ENCODE measurements at regions not wholly inside any gene's neighbourhood (a gene's known extent, or its start where the extent isn't known, plus 50 kb on each side); places are given as distances from the start of the nearest gene placed in this dataset.

- TF ChIP-seq MYC (CRISPR knock-in tag; IDR thresholded peaks at IDR 0.05; ENCODE audit: borderline replicate concordance), result no peak
- Histone ChIP-seq H2AFZ (ENCODE audit: low read length) (no peak overlapping the region), H3K4me1 (ENCODE audit: insufficient read depth, low read length) (no peaks in the 10 kb centered on the region), H3K27me3 (ENCODE audit: control insufficient read depth in 1 of 2, insufficient read depth in 2 of 2, low read length in 2 of 2) (no peaks in the 10 kb centered on the region), H3K4me2 (ENCODE audit: low read depth, low read length) (no peak overlapping the region), H4K20me1 (ENCODE audit: insufficient read depth, low read length) (no peaks in the 10 kb centered on the region), H3K4me3 (replicated peaks in 1 of 3; ENCODE audit: insufficient read depth in 1 of 3, low read depth in 2 of 3, low read length in 3 of 3) (no peak overlapping the region), H3K9me3 (ENCODE audit: low read length) (no peaks in the 10 kb centered on the region), H3K27ac (ENCODE audit: extremely low read length, insufficient read depth, low read length) (no peak overlapping the region), H3K79me2 (ENCODE audit: insufficient read depth, low read length) (no peaks in the 10 kb centered on the region), H3K9ac (ENCODE audit: insufficient read depth, low read depth, low read length) (no peak overlapping the region), H3K36me3 (replicated peaks in 1 of 2; ENCODE audit: control insufficient read depth in 1 of 2, insufficient read depth in 2 of 2, low read length in 2 of 2) (no peaks in the 10 kb centered on the region)
- CTCF ChIA-PET (ENCODE audit: low intra/inter-chr PET ratio, low total read pairs), result no interaction called here
- in situ Hi-C loops (cut with HindIII; ENCODE audit: extremely low pct_ligation_motif_present, low pct_unique_long_range_greater_than_20kb) (no loop called here), intact Hi-C loops (cut with micrococcal nuclease; ENCODE audit: unreplicated experiment) (no loop called here)
- no TSS peak for BruUV-seq (replicated peaks)
- FAIRE-seq (no peak), DNase-seq (ENCODE audit: low spot score) (no peak), ATAC-seq (no peak)
- 0% methylated on average over 1 of the region's 1 CpG for WGBS (ENCODE audit: low lambda C conversion rate)
- POLR2A ChIA-PET, result no interaction called here
These were observed 196.5 kb upstream of the PRPS1L1 start for GRCh38 chr7:18224138-18224537.

GRCh38 chr7:18225067-18225466, 197.4 kb upstream of the PRPS1L1 start:
- no peaks in the 10 kb centered on the region for H3K27me3 ChIP-seq (ENCODE audit: control insufficient read depth in 1 of 2, insufficient read depth in 2 of 2, low read length in 2 of 2)
- H3K4me3 ChIP-seq (replicated peaks in 1 of 3; ENCODE audit: insufficient read depth in 1 of 3, low read depth in 2 of 3, low read length in 3 of 3), result no peak overlapping the region
- in situ Hi-C loops (cut with HindIII; ENCODE audit: extremely low pct_ligation_motif_present, low pct_unique_long_range_greater_than_20kb) (no loop called here), intact Hi-C loops (cut with micrococcal nuclease; ENCODE audit: unreplicated experiment) (no loop called here)
- H3K27ac ChIP-seq (ENCODE audit: extremely low read length, insufficient read depth, low read length), result no peak overlapping the region
- FAIRE-seq (no peak), DNase-seq (ENCODE audit: low spot score) (no peak), ATAC-seq (no peak)
- no peaks in the 10 kb centered on the region for H3K9me3 ChIP-seq (ENCODE audit: low read length)
- BruUV-seq (replicated peaks), result no TSS peak
- no peaks in the 10 kb centered on the region for H3K4me1 ChIP-seq (ENCODE audit: insufficient read depth, low read length)
- no peaks in the 10 kb centered on the region for H3K36me3 ChIP-seq (replicated peaks in 1 of 2; ENCODE audit: control insufficient read depth in 1 of 2, insufficient read depth in 2 of 2, low read length in 2 of 2)
- no peaks in the 10 kb centered on the region for H3K79me2 ChIP-seq (ENCODE audit: insufficient read depth, low read length)
- no peak overlapping the region for H3K4me2 ChIP-seq (ENCODE audit: low read depth, low read length)
- ChIA-PET CTCF (ENCODE audit: low intra/inter-chr PET ratio, low total read pairs) (no interaction called here), POLR2A (no interaction called here)
- H4K20me1 ChIP-seq (ENCODE audit: insufficient read depth, low read length), result no peaks in the 10 kb centered on the region
- H2AFZ ChIP-seq (ENCODE audit: low read length), result no peak overlapping the region
- no peak overlapping the region for H3K9ac ChIP-seq (ENCODE audit: insufficient read depth, low read depth, low read length)
- TF ChIP-seq ZNF556 (CRISPR knock-in tag; IDR thresholded peaks at IDR 0.05; ENCODE audit: borderline replicate concordance), result no peak
- TF ChIP-seq ZNF512B (CRISPR knock-in tag; IDR thresholded peaks at IDR 0.05; ENCODE audit: borderline replicate concordance), result no peak
- no peak for TF ChIP-seq ZNF543 (CRISPR knock-in tag; IDR thresholded peaks at IDR 0.05)
- no peak for TF ChIP-seq ZNF292 (CRISPR knock-in tag; IDR thresholded peaks at IDR 0.05; ENCODE audit: borderline replicate concordance, low read depth)
- no peak for TF ChIP-seq ZBTB2 (CRISPR knock-in tag; IDR thresholded peaks at IDR 0.05; ENCODE audit: low read depth)
- no peak for TF ChIP-seq USF2 (IDR thresholded peaks at IDR 0.05; ENCODE audit: low read depth, low read length)
- TF ChIP-seq USF2 (CRISPR knock-in tag; IDR thresholded peaks at IDR 0.05; ENCODE audit: borderline replicate concordance), result no peak
- no peak for TF ChIP-seq ZMYM4 (CRISPR knock-in tag; IDR thresholded peaks at IDR 0.05)
- TF ChIP-seq ZNF75D (CRISPR knock-in tag; IDR thresholded peaks at IDR 0.05; ENCODE audit: borderline replicate concordance), result no peak
- no peak for TF ChIP-seq U2AF2 (IDR thresholded peaks at IDR 0.05; ENCODE audit: low read depth, low read length)
- no peak for TF ChIP-seq ZNF850 (CRISPR knock-in tag; conservative IDR thresholded peaks at IDR 0.05)
- no peak for TF ChIP-seq IKZF4 (CRISPR knock-in tag; IDR thresholded peaks at IDR 0.05; ENCODE audit: borderline replicate concordance, low read depth, not compliant biosample characterization)
